NT2/D1 (cell line): ENCODE measurements at regions not wholly inside any gene's neighbourhood (a gene's known extent, or its start where the extent isn't known, plus 50 kb on each side); places are given as distances from the start of the nearest gene placed in this dataset.

Experiments used
- SUZ12 ChIP-seq: IDR thresholded peaks from 2 replicates; pipeline ENCODE4 v1.6.1; 2011; ENCODE audit not compliant: insufficient read length, insufficient read depth; ENCODE audit errors: extremely low read depth
- YY1 ChIP-seq: IDR thresholded peaks from 2 replicates; pipeline ENCODE4 v1.6.1; 2011; ENCODE audit not compliant: insufficient read length, insufficient read depth
- ZNF274 ChIP-seq: IDR thresholded peaks from 2 replicates; pipeline ENCODE4 v1.6.1; 2011; ENCODE audit warnings: mild to moderate bottlenecking, low read depth, low read length

- TF ChIP-seq ZNF274 (no peak), YY1 (no peak), SUZ12 (no peak)
Measured at GRCh38 chr9:23287390-23287789, 538.6 kb downstream of the ELAVL2 start.
